ENCODE measurements at regions not wholly inside any gene's neighbourhood (a gene's known extent, or its start where the extent isn't known, plus 50 kb on each side); places are given as distances from the start of the nearest gene placed in this dataset.

DNA sequence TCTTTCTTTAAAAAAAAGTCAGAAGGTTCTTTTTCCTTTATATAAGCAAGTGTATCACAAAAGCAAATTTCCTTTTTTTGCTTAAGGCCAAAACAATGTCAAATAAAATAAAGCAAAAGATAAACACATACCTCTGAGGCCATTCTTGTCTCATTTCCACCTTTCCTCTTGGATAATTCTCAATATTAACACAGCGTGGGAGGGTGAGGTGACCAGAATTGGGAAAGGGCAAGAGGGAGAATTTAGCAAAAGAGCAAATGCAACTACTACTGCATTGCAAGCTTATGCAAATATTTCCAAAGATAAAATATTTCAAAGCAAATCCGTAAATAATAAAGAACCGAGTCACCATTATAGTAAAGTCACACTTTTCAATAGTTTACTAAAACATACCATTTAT, 153.4 kb upstream of the PSMD7 start:
- Histone ChIP-seq H3K27ac (no peak overlapping the region), H3K27me3 (no peaks in the 10 kb centered on the region), H3K9me3 (replicated peaks) (no peaks in the 10 kb centered on the region), H3K4me1 (no peaks in the 10 kb centered on the region), H3K36me3 (no peaks in the 10 kb centered on the region), H3K4me3 (no peak overlapping the region)
- no peak for DNase-seq

DNA sequence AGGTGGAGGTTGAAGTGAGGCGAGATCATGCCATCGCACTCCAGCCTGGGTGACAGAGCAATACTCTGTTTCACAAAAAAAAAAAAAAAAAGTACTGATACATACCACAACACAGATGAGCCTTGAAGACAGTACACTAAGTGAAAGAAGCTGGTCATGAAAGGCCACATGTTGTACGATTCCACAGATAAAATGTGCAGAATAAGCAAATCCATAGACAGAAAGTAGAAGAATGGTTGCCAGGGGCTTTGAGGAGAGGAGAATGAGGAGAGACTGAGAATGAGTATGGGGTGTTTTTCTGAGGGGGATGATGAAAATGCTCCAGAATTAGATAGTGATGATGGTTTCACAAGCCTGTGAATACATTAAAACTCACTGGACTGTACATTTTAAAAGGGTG, 155.6 kb upstream of the PSMD7 start:
- Histone ChIP-seq H3K4me3 (no peak overlapping the region), H3K27ac (no peak overlapping the region), H3K27me3 (no peaks in the 10 kb centered on the region), H3K9me3 (replicated peaks) (no peaks in the 10 kb centered on the region), H3K36me3 (no peaks in the 10 kb centered on the region), H3K4me1 (no peaks in the 10 kb centered on the region)
- no peak for DNase-seq

DNA sequence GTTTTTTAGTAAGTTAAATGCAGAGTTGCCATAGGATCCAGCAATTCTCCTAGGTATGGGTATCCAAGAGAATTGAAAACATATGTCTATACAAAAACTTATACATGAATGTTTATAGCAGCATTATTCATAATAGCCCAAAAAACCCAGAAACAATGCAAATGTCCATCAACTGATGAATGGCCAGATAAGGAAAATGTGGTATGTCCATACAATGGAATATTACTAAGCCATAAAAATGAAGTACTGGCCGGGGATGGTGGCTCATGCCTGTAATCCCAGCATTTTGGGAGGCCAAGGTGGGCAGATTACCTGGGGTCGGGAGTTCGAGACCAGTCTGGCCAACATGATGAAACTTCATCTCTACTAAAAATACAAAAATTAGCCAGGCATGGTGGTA, 156.1 kb upstream of the PSMD7 start:
- no peaks in the 10 kb centered on the region for H3K36me3 ChIP-seq
- no peaks in the 10 kb centered on the region for H3K4me1 ChIP-seq
- DNase-seq, result no peak
- no peak overlapping the region for H3K27ac ChIP-seq
- H3K4me3 ChIP-seq, result no peak overlapping the region
- no peaks in the 10 kb centered on the region for H3K9me3 ChIP-seq (replicated peaks)
- H3K27me3 ChIP-seq, result no peaks in the 10 kb centered on the region

DNA sequence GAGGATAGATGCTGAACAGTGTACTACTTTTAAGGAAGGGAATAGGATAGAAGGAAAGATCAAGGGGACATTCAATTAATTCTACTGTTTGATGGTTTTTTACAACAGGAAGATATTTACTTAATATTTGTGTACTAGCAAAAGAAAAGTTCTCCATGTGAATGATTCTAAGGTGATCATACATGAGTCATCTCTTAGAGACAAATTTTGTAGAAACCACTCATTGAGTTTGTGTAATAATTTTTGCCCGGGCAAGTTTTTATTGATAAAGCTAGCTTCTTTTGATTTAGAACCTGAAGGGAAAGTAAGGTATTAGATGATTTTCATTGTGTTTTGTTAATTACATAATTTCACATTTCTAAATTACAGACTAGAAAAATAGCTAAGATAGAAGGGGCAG, 172.8 kb upstream of the PSMD7 start:
- no peaks in the 10 kb centered on the region for H3K9me3 ChIP-seq (replicated peaks)
- no peak for DNase-seq
- H3K36me3 ChIP-seq, result no peaks in the 10 kb centered on the region
- no peaks in the 10 kb centered on the region for H3K4me1 ChIP-seq
- no peak overlapping the region for H3K4me3 ChIP-seq
- H3K27me3 ChIP-seq, result no peaks in the 10 kb centered on the region
- H3K27ac ChIP-seq, result no peak overlapping the region

DNA sequence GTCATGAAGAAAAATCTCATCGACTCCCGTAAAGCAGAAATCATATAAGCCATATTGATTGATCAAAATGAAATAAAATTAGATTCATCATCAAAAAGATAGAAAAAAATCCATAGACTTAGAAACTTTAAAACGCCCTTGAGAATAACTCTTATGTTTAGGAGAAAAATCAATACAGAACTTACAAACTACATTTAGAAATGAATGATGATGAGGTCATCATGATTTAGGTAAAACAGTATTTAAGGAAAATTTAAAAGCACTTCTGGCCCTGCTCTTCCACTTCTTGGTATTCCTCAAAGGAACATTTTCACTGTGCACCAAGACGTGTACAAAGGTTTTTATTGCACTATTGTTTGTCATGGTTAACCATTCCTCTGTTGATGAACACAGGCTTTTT, 173.4 kb upstream of the PSMD7 start:
- DNase-seq, result no peak
- H3K27ac ChIP-seq, result no peak overlapping the region
- H3K27me3 ChIP-seq, result no peaks in the 10 kb centered on the region
- H3K4me1 ChIP-seq, result no peaks in the 10 kb centered on the region
- H3K9me3 ChIP-seq (replicated peaks), result no peaks in the 10 kb centered on the region
- H3K36me3 ChIP-seq, result no peaks in the 10 kb centered on the region
- no peak overlapping the region for H3K4me3 ChIP-seq

DNA sequence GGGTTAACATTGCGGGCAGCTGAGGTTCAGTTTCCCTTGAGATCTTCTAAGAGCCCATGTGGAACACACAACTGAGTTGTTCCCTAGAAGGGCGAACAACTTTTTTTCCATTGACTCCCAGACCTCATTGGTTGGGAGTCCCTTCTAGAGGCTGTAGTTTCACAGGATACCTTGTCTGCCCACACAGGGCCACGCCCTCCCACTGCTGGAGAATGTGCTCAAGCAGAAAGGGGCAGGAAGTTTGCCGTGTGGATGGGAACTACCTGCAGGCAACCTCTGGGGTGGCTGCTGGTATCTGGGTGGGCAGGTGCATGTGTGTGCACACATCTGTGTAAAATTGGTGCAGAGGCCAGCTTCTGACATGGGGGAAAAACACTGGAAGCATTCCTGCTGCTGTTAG, 178.8 kb upstream of the PSMD7 start:
- Histone ChIP-seq H3K4me3 (no peak overlapping the region), H3K27me3 (no peaks in the 10 kb centered on the region), H3K9me3 (replicated peaks) (no peaks in the 10 kb centered on the region), H3K4me1 (no peaks in the 10 kb centered on the region), H3K36me3 (no peaks in the 10 kb centered on the region), H3K27ac (no peak overlapping the region)
- DNase-seq, result no peak

- H3K4me1 ChIP-seq, result no peaks in the 10 kb centered on the region
- H3K27me3 ChIP-seq, result no peaks in the 10 kb centered on the region
- no peaks in the 10 kb centered on the region for H3K36me3 ChIP-seq
- no peaks in the 10 kb centered on the region for H3K9me3 ChIP-seq (replicated peaks)
- DNase-seq, result no peak
- no peak overlapping the region for H3K4me3 ChIP-seq
- H3K27ac ChIP-seq, result no peak overlapping the region
These were observed 183.1 kb upstream of the PSMD7 start for GRCh38 chr16:74113545-74113944.

DNA sequence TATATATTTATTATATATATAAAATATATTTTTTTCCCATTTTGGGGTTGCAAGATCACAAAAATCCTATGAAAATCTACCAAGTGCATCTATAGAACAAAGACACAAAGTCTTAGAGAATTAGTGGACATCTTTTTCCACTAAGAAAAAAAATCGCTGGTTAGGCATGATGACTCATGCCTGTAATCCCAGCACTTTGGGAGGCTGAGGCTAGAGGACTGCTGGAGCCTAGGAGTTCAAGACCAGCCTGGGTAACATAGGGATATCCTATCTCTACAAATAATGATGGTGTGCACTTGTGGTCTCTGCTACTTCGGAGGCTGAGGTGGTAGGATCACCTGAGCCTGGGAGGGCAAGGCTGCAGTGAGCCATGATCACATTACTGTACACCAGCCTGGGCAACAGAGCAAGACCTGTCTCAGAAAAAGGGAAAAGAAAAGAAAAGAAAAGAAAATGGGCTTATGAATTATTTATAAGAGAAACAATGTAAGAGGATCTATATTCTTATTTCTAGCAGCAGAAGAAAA, 185.1 kb upstream of the PSMD7 start:
- no peaks in the 10 kb centered on the region for H3K4me1 ChIP-seq
- no peaks in the 10 kb centered on the region for H3K27me3 ChIP-seq
- H3K36me3 ChIP-seq, result no peaks in the 10 kb centered on the region
- no peak overlapping the region for H3K4me3 ChIP-seq
- peak in 1 of 2 experiments; percentile 12 for DNase-seq
- no peak overlapping the region for H3K27ac ChIP-seq
- no peaks in the 10 kb centered on the region for H3K9me3 ChIP-seq (replicated peaks)

- H3K27me3 ChIP-seq, result no peaks in the 10 kb centered on the region
- H3K36me3 ChIP-seq, result no peaks in the 10 kb centered on the region
- no peak overlapping the region for H3K4me3 ChIP-seq
- no peak overlapping the region for H3K27ac ChIP-seq
- no peaks in the 10 kb centered on the region for H3K9me3 ChIP-seq (replicated peaks)
- no peaks in the 10 kb centered on the region for H3K4me1 ChIP-seq
- peak; percentile 6 to 40 for DNase-seq
These were observed 188.6 kb upstream of the PSMD7 start for GRCh38 chr16:74107795-74108610.

GRCh38 chr16:74104022-74104421, 192.6 kb upstream of the PSMD7 start:
- no peaks in the 10 kb centered on the region for H3K36me3 ChIP-seq
- H3K27me3 ChIP-seq, result no peaks in the 10 kb centered on the region
- no peak overlapping the region for H3K4me3 ChIP-seq
- no peaks in the 10 kb centered on the region for H3K4me1 ChIP-seq
- no peak for DNase-seq
- H3K27ac ChIP-seq, result no peak overlapping the region
- no peaks in the 10 kb centered on the region for H3K9me3 ChIP-seq (replicated peaks)

- no peaks in the 10 kb centered on the region for H3K36me3 ChIP-seq
- no peaks in the 10 kb centered on the region for H3K9me3 ChIP-seq (replicated peaks)
- H3K4me1 ChIP-seq, result no peaks in the 10 kb centered on the region
- H3K4me3 ChIP-seq, result no peak overlapping the region
- H3K27ac ChIP-seq, result no peak overlapping the region
- DNase-seq, result no peak
- no peaks in the 10 kb centered on the region for H3K27me3 ChIP-seq
These were observed 195.1 kb upstream of the PSMD7 start for GRCh38 chr16:74101379-74102137.

- Histone ChIP-seq H3K27ac (no peak overlapping the region), H3K4me3 (no peak overlapping the region), H3K27me3 (no peaks in the 10 kb centered on the region), H3K9me3 (replicated peaks) (no peaks in the 10 kb centered on the region), H3K36me3 (no peaks in the 10 kb centered on the region), H3K4me1 (no peaks in the 10 kb centered on the region)
- no peak for DNase-seq
These were observed 196.0 kb upstream of the PSMD7 start for GRCh38 chr16:74100395-74101326.

GRCh38 chr16:74099530-74099929, 197.1 kb upstream of the PSMD7 start:
- no peak overlapping the region for H3K4me3 ChIP-seq
- H3K27me3 ChIP-seq, result no peaks in the 10 kb centered on the region
- DNase-seq, result no peak
- no peak overlapping the region for H3K27ac ChIP-seq
- H3K36me3 ChIP-seq, result no peaks in the 10 kb centered on the region
- H3K9me3 ChIP-seq (replicated peaks), result no peaks in the 10 kb centered on the region
- no peaks in the 10 kb centered on the region for H3K4me1 ChIP-seq

GRCh38 chr16:74094962-74095361, 201.7 kb upstream of the PSMD7 start:
- Histone ChIP-seq H3K4me3 (no peak overlapping the region), H3K27ac (no peak overlapping the region), H3K27me3 (no peaks in the 10 kb centered on the region), H3K9me3 (replicated peaks) (no peaks in the 10 kb centered on the region), H3K36me3 (no peaks in the 10 kb centered on the region), H3K4me1 (no peaks in the 10 kb centered on the region)
- no peak for DNase-seq

DNA sequence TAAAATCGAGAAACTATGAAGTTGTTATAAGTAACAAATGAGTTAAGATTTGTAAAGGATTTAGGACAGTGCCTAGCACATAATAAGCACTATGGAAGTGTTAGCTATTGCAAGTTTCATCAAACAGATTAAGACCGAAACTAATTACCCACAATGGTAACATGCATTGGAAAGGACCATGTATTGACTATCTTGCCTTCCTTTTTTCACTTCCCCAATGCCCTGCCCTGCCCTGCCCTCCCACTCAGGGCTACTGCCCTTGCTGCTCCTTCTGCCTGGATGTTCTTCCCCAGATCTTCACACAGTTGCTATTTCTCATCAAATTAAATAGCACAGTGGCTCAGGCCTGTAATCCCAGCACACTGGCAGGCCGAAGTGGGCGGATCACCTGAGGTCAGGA, 202.1 kb upstream of the PSMD7 start:
- Histone ChIP-seq H3K27me3 (no peaks in the 10 kb centered on the region), H3K9me3 (replicated peaks) (no peaks in the 10 kb centered on the region), H3K4me3 (no peak overlapping the region), H3K4me1 (no peaks in the 10 kb centered on the region), H3K36me3 (no peaks in the 10 kb centered on the region), H3K27ac (no peak overlapping the region)
- DNase-seq, result no peak

Measured in SJCRH30 (cell line).